Stimulated activated effector memory CD8-positive, alpha-beta T cell treated with anti-CD3 and anti-CD28 coated beads, Interleukin-12 subunit alpha, Interleukin-12 subunit beta, amount 100 ng/mL, for 72 hours (primary cell): ENCODE measurements at regions not wholly inside any gene's neighbourhood (a gene's known extent, or its start where the extent isn't known, plus 50 kb on each side); places are given as distances from the start of the nearest gene placed in this dataset.

Experiments
- ATAC-seq: fragments of 150-1000 bp; cut with Tn5 transposase; 2 replicates; pipeline ENCODE4 v1.10.0; 2021
- DNase-seq, 2 donors: peaks; one replicate each; pipeline ENCODE4 v3.0.0; 2021 to 2022; ENCODE audit warnings: low spot score in 2 of 2
- H3K27ac Mint-ChIP-seq: one replicate; pipeline ENCODE4 v1.8.0; 2022; ENCODE audit warnings: mild to moderate bottlenecking, mixed read lengths
- H3K36me3 Mint-ChIP-seq: one replicate; pipeline ENCODE4 v1.8.0; 2022; ENCODE audit warnings: mild to moderate bottlenecking, mixed read lengths
- H3K4me1 Mint-ChIP-seq: one replicate; pipeline ENCODE4 v1.8.0; 2022; ENCODE audit warnings: mixed read lengths
- H3K4me3 Mint-ChIP-seq: one replicate; pipeline ENCODE4 v1.8.0; 2022; ENCODE audit warnings: mild to moderate bottlenecking, mixed read lengths
- H3K9me3 Mint-ChIP-seq: one replicate; pipeline ENCODE4 v1.8.0; 2022; ENCODE audit warnings: mixed read lengths

DNA sequence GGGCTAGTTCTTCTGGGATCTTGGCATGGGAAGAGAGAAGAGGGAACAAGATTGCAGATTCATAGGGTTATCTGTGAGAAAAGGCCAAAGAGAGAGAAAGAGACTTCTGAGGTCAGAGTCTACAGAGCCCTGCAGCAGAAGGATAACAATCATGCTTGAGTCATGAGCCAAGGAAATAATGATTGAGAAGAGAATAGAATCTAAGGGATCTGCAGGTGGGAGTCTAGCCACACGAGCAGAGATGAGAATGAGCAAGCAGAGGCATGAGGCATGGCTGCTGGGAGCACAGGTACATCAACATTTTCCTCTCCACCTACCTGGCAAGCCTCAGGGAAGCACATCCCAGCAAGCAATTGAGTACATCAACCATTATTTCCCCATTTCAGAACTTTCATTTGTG lies 303.7 kb downstream of the LRIG3 start:
- ATAC-seq (no peak), DNase-seq (no peak)
- Mint-ChIP-seq H3K4me1 (no peaks in the 10 kb centered on the region), H3K4me3 (no peak overlapping the region), H3K9me3 (peaks cover 11% of the 10 kb centered on the region), H3K36me3 (no peaks in the 10 kb centered on the region), H3K27ac (no peak overlapping the region)

DNA sequence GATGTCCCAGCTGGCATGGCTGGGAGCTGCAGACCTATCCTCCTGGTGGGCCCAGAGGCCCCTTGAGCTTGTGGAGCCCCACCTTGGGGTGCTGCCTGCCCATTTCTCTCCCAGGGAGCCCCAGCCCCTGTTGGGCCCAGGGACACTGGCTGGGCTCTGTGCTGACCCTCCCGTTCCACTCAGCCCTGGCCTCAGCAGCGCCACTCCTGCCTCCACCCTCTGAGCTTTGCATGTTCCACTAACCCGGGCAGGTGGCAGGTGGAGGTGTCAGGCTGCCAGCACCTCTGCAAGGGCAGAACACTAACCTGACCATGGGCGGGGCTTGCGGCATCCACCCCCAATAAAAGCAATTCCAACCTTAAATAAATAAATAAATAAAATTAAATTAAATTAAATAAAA lies 299.2 kb downstream of the LRIG3 start:
- H3K4me1 Mint-ChIP-seq = no peaks in the 10 kb centered on the region
- DNase-seq (no peak), ATAC-seq (no peak)
- no peak overlapping the region for H3K4me3 Mint-ChIP-seq
- H3K36me3 Mint-ChIP-seq = no peaks in the 10 kb centered on the region
- peaks cover 9% of the 10 kb centered on the region for H3K9me3 Mint-ChIP-seq
- H3K27ac Mint-ChIP-seq = no peak overlapping the region

DNA sequence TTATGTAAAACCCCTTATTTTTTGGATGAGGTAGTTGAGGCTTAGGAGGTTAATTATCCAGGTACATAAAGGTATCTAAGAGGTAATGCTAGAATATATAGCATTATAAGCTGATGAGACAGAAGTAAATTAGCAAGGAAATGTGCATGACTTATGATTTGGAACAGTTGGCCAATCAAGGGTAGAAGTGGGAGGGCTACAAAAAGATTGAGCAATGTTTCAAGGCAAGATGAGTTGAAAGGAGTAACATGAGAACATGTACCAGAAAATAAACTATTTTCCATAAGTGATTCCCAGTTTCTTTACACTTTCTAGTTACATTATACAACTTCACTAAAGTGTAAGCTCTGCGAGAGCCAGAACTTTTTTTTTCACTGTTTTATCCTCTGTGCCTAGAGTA lies 290.9 kb downstream of the LRIG3 start:
- Mint-ChIP-seq H3K36me3 (no peaks in the 10 kb centered on the region), H3K4me3 (no peak overlapping the region)

DNA sequence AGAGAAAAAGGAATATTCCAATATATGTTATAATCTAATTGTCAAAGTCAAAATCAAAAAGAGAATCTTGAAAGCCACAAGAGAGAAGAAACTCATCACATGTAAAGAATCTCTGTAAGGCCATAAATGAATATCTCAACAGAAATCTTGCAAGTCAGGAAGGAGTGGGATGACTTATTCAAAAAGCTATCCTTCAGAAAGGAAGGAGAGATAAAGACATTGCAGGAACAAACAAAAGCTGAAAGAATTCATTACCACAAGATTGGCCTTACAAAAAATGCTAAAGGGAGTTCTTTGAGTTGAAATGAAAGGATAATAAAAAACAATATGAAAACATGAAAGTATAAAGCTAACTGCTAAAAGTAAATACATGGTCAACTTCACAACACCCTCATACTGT lies 286.8 kb downstream of the LRIG3 start:
- H3K27ac Mint-ChIP-seq = no peak overlapping the region
- H3K36me3 Mint-ChIP-seq = no peaks in the 10 kb centered on the region
- DNase-seq (no peak), ATAC-seq (no peak)
- no peaks in the 10 kb centered on the region for H3K4me1 Mint-ChIP-seq
- H3K4me3 Mint-ChIP-seq = no peak overlapping the region
- H3K9me3 Mint-ChIP-seq = peaks cover 10% of the 10 kb centered on the region

More for the DNA sequence above, 290.9 kb downstream of the LRIG3 start:
- ATAC-seq (no peak), DNase-seq (no peak)
- peaks cover 10% of the 10 kb centered on the region for H3K9me3 Mint-ChIP-seq
- no peaks in the 10 kb centered on the region for H3K4me1 Mint-ChIP-seq
- no peak overlapping the region for H3K27ac Mint-ChIP-seq

DNA sequence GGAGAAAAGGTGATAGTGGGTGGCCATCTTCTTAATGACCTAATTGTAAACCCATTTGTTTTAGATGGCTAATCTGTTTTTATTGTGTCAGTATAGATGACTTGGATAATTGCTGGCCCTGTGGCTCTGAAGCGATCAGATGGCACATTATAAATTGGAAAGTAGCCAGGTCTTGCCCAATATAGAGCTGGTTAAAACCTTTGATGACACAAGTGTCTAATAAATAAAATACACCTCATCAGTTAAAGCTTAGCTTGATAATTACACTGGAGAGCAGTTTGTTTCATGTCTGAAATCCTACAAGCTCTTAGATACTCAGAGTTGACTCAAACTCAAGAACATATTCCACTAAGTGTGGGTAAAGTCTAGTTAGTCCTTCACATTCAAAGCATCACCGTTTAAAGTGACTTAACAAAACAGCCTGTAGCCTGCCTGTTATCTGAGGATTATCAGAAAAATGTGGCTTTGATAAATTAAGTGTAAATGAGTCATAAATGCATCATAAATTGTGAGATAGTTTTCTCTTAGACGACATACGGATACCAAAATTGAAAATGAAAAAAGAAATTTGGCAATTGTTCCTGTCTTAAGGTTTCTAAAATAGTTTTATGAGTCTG lies 280.9 kb downstream of the LRIG3 start:
- peaks cover 7% of the 10 kb centered on the region for H3K9me3 Mint-ChIP-seq
- no peak overlapping the region for H3K4me3 Mint-ChIP-seq
- no peak overlapping the region for H3K27ac Mint-ChIP-seq
- no peaks in the 10 kb centered on the region for H3K36me3 Mint-ChIP-seq
- H3K4me1 Mint-ChIP-seq = no peaks in the 10 kb centered on the region
- ATAC-seq = no peak
- no peak for DNase-seq

DNA sequence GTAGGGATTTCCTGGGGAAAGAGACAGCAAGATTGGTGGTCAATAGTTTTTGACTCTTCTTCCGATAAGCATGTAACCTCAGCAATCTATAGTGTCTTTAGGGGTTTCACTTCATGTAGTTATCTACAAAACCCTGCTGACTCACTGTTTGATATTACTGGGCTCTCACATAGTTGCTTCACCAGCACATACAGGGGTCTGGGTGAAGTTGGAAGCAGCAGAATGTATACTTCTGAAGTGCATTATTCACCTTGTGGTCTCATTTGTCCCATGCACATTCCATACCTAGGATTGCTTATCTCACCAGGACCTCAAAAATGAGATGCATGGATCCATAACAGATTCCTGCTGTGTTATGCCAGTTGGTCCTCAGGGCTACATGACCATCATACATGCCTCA lies 280.0 kb downstream of the LRIG3 start:
- ATAC-seq (no peak), DNase-seq (no peak)
- no peak overlapping the region for H3K27ac Mint-ChIP-seq
- H3K4me3 Mint-ChIP-seq = no peak overlapping the region
- peaks cover 7% of the 10 kb centered on the region for H3K9me3 Mint-ChIP-seq
- no peaks in the 10 kb centered on the region for H3K36me3 Mint-ChIP-seq
- H3K4me1 Mint-ChIP-seq = no peaks in the 10 kb centered on the region

DNA sequence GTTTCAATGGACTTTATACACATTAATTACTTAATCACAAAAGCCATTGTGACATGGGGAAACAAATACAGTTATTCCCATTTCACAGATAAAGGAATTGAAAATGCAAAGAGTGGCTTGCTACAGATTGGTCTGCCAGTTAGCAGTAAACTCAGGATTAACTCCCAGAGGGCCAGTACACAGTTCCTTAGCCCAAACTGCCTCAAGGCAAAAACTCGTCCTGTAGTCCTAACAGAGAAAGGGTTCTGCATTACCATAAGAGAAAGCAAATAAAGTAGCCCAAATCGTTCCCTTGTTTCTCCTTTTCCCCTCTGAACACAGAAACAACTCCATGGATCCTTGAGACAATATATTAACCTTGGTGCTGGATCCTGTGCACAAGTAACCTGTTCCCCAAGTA lies 274.4 kb downstream of the LRIG3 start:
- no peaks in the 10 kb centered on the region for H3K36me3 Mint-ChIP-seq
- H3K9me3 Mint-ChIP-seq = peaks cover 2% of the 10 kb centered on the region
- ATAC-seq = no peak
- no peak overlapping the region for H3K4me3 Mint-ChIP-seq
- DNase-seq = no peak
- H3K27ac Mint-ChIP-seq = no peak overlapping the region
- no peaks in the 10 kb centered on the region for H3K4me1 Mint-ChIP-seq

DNA sequence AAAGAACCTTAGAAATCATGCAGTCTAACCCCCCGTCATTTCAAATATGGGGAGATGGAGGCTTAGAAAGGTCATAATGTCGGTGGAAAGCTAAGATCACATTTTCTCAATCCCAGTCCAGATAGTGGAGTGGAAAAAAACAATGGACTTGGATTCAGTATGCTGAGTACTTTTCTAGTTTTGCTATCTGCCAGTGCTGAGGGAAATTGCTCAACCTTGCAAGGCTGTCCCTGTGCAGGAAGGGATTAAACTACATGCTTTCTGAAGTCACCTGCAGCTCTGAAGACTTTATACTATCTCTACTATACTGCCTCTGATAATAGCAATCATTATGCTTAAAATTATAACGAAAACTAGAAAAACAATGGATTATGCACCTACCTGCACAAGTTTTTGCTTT lies 272.8 kb downstream of the LRIG3 start:
- Mint-ChIP-seq H3K36me3 (no peaks in the 10 kb centered on the region), H3K9me3 (peaks cover 2% of the 10 kb centered on the region), H3K27ac (no peak overlapping the region), H3K4me1 (no peaks in the 10 kb centered on the region), H3K4me3 (no peak overlapping the region)
- ATAC-seq (no peak), DNase-seq (no peak)

DNA sequence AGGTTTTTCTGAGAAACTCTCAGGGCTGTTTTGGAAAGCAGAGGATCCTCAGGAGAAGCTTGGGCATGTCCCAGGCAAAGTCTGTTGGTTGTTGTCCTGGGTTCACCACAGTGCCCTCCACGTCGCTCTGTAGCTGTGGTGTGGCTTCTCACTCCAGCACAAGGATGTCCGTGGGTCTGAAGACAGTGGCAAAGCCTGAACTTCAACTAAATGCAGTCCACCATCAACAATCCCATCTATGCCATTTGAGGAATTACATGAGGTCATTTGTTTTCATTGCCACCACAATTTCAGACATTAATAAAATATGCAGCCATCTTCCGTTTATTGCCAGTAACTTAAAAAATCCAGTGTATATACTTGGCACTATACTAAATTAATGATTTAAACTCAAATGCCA lies 272.1 kb downstream of the LRIG3 start:
- H3K27ac Mint-ChIP-seq = no peak overlapping the region
- H3K36me3 Mint-ChIP-seq = no peaks in the 10 kb centered on the region
- H3K9me3 Mint-ChIP-seq = peaks cover 2% of the 10 kb centered on the region
- no peak overlapping the region for H3K4me3 Mint-ChIP-seq
- H3K4me1 Mint-ChIP-seq = no peaks in the 10 kb centered on the region
- DNase-seq = no peak
- no peak for ATAC-seq

DNA sequence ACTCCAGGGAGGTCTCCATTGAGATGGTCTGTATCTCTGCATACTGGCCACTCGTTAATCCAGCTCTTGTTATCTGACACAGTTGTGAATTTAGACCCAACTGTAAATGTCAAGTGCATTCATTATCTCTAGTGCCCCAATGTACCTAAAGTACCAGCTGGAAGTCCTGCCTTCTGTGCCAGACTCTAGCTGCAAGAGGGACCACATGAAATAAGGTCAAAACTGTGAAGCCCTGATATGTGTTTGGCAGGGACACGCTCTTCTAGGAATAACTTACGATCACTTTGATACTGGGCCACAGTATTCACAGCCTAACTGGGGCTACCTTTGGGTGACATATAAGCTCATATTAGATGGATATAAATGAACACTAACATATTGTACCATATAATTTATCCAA lies 268.5 kb downstream of the LRIG3 start:
- ATAC-seq = no peak
- Mint-ChIP-seq H3K27ac (no peak overlapping the region), H3K9me3 (peaks cover 2% of the 10 kb centered on the region), H3K4me3 (no peak overlapping the region), H3K4me1 (no peaks in the 10 kb centered on the region), H3K36me3 (no peaks in the 10 kb centered on the region)
- no peak for DNase-seq

DNA sequence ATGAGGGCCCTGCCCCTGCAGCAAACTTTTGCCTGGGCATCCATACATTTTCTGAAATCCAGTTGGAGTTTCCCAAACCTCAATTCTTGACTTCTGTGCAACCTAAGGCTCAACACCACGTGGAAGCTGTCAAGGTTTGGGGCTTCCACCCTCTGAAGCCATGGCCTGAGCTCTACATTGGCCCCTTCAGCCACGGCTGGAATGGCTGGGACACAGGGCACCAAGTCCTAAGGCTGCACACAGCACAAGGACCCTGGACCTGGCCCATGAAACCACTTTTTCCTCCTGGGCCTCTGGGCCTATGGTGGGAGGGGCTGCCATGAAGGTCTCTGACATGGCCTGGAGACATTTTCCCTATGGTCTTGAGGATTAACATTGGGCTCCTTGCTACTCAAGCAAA lies 266.3 kb downstream of the LRIG3 start:
- no peaks in the 10 kb centered on the region for H3K9me3 Mint-ChIP-seq
- ATAC-seq (no peak), DNase-seq (no peak)
- no peaks in the 10 kb centered on the region for H3K4me1 Mint-ChIP-seq
- no peak overlapping the region for H3K27ac Mint-ChIP-seq
- no peaks in the 10 kb centered on the region for H3K36me3 Mint-ChIP-seq
- H3K4me3 Mint-ChIP-seq = no peak overlapping the region

DNA sequence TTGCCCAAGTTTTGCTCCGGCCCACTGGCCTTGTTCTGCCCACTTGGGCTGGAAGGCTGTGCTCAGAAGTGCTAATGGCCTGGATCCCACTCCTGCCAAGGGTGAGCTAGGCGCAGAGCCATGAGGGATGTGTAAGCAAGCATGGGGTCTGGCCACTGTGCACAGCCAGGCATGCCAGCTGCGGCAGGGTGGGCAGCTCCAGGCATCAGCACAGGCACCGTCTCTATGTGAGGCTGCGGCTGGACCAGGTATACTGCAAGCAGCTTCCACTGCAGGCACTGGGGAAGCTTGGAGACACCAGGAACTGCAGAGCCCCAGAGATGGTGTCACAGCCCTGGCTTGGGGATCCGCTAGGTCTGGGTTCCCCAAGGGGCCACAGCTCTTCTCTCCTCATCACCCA lies 264.9 kb downstream of the LRIG3 start:
- no peak overlapping the region for H3K27ac Mint-ChIP-seq
- peak; percentile 31 for ATAC-seq
- H3K36me3 Mint-ChIP-seq = no peaks in the 10 kb centered on the region
- H3K4me3 Mint-ChIP-seq = no peak overlapping the region
- DNase-seq = no peak
- H3K9me3 Mint-ChIP-seq = peaks cover 3% of the 10 kb centered on the region
- H3K4me1 Mint-ChIP-seq = no peaks in the 10 kb centered on the region

DNA sequence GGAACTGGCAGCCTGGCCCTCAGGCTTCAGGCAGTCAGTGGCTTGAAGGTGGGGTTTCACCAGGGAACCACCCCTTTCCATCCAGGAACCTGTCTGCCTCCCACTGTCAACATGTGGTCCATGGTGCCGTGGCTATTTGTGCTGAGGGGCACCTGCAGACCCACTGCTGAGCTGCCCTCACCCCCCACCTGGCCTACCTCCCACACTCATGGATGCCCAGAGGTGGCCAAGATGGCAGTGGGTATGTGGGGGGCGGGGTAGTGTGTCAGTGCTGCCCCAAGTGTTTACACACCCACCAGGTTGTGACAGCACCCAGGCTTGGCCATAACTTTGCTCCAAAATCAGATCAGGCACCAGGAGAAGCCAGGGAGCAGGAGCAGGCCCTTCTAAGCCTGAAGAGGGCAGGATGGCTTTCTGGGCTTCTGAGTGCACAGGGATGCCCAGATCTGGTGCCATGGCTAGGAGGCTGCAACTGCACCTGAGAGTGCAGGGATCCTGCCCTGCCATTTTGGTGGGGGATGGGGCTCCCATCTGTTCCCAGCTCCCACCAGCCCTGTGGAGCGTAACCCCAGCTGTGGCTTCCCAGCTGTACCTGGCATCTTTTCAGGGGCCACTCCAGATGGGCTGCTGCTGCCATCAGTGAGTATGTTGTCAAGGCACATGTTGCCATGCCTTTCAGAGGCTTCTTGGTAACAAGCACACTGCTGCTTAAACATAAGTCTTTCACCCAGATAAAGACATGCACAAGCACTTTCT lies 263.9 kb downstream of the LRIG3 start:
- H3K4me3 Mint-ChIP-seq = no peak overlapping the region

DNA sequence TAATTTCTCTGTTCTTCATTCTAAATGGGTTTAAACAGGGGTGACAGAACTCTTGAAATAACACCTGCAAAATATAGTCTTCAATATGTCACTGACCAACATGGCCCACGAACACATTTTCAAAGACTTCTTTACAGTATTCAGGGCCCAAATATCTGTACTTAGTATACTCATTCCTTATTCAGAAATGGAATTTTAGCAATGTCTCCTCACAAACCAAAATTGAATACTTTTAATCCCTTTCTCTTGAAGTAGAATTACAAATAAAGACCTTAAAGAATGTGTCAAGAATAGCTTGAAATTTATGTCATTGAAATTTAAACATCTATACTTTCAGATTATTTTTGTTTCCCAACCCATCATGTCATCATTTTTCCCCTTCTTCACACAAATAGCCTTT lies 263.1 kb downstream of the LRIG3 start:
- no peak overlapping the region for H3K27ac Mint-ChIP-seq
- no peaks in the 10 kb centered on the region for H3K36me3 Mint-ChIP-seq
- H3K4me3 Mint-ChIP-seq = no peak overlapping the region
- no peaks in the 10 kb centered on the region for H3K4me1 Mint-ChIP-seq
- ATAC-seq (no peak), DNase-seq (no peak)
- peaks cover 5% of the 10 kb centered on the region for H3K9me3 Mint-ChIP-seq

More for the DNA sequence above, 263.9 kb downstream of the LRIG3 start:
- Mint-ChIP-seq H3K9me3 (peaks cover 3% of the 10 kb centered on the region), H3K36me3 (no peaks in the 10 kb centered on the region), H3K27ac (no peak overlapping the region), H3K4me1 (no peaks in the 10 kb centered on the region)
- DNase-seq = no peak
- no peak for ATAC-seq

DNA sequence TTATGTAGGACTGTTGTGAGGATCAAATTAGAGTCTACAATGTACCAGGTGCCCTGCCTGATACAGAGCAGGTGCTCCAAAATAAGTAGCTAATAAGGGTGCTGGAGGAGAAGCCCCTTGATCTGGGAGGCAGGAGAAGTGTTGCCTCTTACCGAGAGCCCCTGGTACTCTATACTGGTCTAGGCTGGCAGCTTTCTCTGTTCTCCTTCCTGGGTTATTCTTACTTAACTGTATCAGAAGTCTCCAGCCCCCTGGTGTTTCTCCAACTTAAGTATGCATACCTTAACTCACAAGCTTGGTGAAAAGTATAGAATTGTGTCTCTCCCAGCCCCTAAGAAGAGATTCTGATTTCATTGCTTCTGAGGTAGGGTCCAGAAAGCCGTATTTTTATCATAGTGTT lies 254.9 kb downstream of the LRIG3 start:
- ATAC-seq (no peak), DNase-seq (no peak)
- peaks cover 2% of the 10 kb centered on the region for H3K9me3 Mint-ChIP-seq
- no peak overlapping the region for H3K27ac Mint-ChIP-seq
- H3K36me3 Mint-ChIP-seq = no peaks in the 10 kb centered on the region
- H3K4me1 Mint-ChIP-seq = no peaks in the 10 kb centered on the region
- no peak overlapping the region for H3K4me3 Mint-ChIP-seq

DNA sequence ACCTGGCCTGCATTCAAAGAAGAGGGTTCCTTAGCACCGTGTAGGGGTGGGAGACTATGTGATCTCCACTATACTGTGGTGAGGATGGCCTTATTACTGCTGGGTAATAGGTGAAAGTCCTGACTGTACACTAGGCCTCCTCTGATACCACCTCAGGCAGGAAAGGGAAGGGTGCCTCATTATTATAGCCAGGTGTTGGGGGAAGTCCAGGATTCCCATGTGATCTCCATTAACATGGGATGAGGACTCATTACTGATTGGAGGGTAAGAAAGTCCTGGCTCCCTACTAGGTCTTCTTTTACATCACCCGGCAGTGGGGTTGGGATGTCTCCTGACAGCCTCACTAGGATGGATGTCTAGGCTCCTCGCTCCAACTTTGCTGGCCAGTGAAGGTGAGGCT lies 252.1 kb downstream of the LRIG3 start:
- Mint-ChIP-seq H3K9me3 (no peaks in the 10 kb centered on the region), H3K4me1 (no peaks in the 10 kb centered on the region), H3K27ac (no peak overlapping the region), H3K36me3 (no peaks in the 10 kb centered on the region), H3K4me3 (no peak overlapping the region)
- DNase-seq (no peak), ATAC-seq (no peak)
